ENCODE measurements at regions not wholly inside any gene's neighbourhood (a gene's known extent, or its start where the extent isn't known, plus 50 kb on each side); places are given as distances from the start of the nearest gene placed in this dataset.

- DNase-seq: no peak
Measured at GRCh38 chr17:55829995-55830612, 79.3 kb downstream of the PCTP start.

GRCh38 chr17:55830699-55831471, 80.0 kb downstream of the PCTP start:
- peak; percentile 3 for DNase-seq

GRCh38 chr17:55833306-55833705, 82.5 kb downstream of the PCTP start:
- no peak for DNase-seq

GRCh38 chr17:55842405-55843158, 91.7 kb downstream of the PCTP start:
- peak; percentile 73 for DNase-seq

GRCh38 chr17:55843785-55844184, 92.9 kb downstream of the PCTP start:
- no peak for DNase-seq

GRCh38 chr17:55845385-55845784, 94.5 kb downstream of the PCTP start:
- peak; percentile 39 for DNase-seq

GRCh38 chr17:55846745-55847144, 95.9 kb downstream of the PCTP start:
- no peak for DNase-seq

- no peak for DNase-seq
Measured at GRCh38 chr17:55852734-55853133, 101.9 kb downstream of the PCTP start.

GRCh38 chr17:55859301-55859795, 108.5 kb downstream of the PCTP start:
- DNase-seq: peak; percentile 33

GRCh38 chr17:55865072-55865762, 114.4 kb downstream of the PCTP start:
- DNase-seq: no peak

- DNase-seq: no peak
Measured at GRCh38 chr17:55870044-55870443, 119.2 kb downstream of the PCTP start.

GRCh38 chr17:55872374-55872773, 121.5 kb downstream of the PCTP start:
- no peak for DNase-seq

GRCh38 chr17:55873017-55873758, 122.3 kb downstream of the PCTP start:
- no peak for DNase-seq

- no peak for DNase-seq
Measured at GRCh38 chr17:55883149-55883548, 132.3 kb downstream of the PCTP start.

- DNase-seq: no peak
Measured at GRCh38 chr17:55887531-55887930, 136.7 kb downstream of the PCTP start.

- DNase-seq: no peak
Measured at GRCh38 chr17:55889271-55889670, 138.4 kb downstream of the PCTP start.

GRCh38 chr17:55895112-55895759, 144.4 kb downstream of the PCTP start:
- no peak for DNase-seq

- no peak for DNase-seq
Measured at GRCh38 chr17:55897301-55897700, 146.4 kb downstream of the PCTP start.

- no peak for DNase-seq
Measured at GRCh38 chr17:55898195-55898594, 147.3 kb downstream of the PCTP start.

GRCh38 chr17:55900188-55900587, 149.3 kb downstream of the PCTP start:
- DNase-seq: no peak

- no peak for DNase-seq
Measured at GRCh38 chr17:55903028-55903690, 152.3 kb downstream of the PCTP start.
